D721Med (cell line): ENCODE measurements at regions not wholly inside any gene's neighbourhood (a gene's known extent, or its start where the extent isn't known, plus 50 kb on each side); places are given as distances from the start of the nearest gene placed in this dataset.
"Not testable (repeated sequence)": the region's sequence is repeated elsewhere in the genome, so short reads cannot be mapped to it uniquely, and the experiment has no call there.

Experiments used
- DNase-seq: peaks from one replicate; pipeline ENCODE4 v3.0.0; 2011; ENCODE audit warnings: low spot score; ENCODE audit not compliant: insufficient read length
- FAIRE-seq: peaks from 2 replicates; lab custom pipeline; 2011; peaks lifted over from hg19 to GRCh38; lab: Jason Lieb, UNC
- TF ChIP-seq, protein P1 (sequence below): IDR thresholded peaks from 2 replicates; pipeline ENCODE4 v1.5.1; 2012; ENCODE audit warnings: mild to moderate bottlenecking, control low read depth; ENCODE audit not compliant: insufficient read depth; ENCODE audit errors: missing control alignments

DNA sequence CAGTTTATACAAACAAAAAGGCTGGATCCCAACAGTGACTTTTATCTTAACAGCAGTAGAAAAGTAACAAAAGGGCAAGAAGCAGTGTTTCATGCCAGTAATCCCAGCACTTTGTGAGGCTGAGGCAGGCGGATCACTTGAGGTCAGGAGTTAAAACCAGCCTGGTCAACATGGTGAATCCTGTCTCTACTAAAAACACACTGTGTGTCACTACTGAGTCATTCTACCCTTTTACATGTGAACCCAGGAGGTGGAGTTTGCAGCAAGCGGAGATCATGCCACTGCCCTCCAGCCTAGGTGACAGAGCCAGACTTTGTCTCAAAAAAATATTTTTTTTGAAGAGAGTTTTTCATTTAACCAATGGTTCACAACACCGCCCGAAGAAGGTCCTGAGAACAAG lies 395.6 kb upstream of the USP9Y start:
- DNase-seq (no peak), FAIRE-seq (no peak)
- TF ChIP-seq, protein P1, sequence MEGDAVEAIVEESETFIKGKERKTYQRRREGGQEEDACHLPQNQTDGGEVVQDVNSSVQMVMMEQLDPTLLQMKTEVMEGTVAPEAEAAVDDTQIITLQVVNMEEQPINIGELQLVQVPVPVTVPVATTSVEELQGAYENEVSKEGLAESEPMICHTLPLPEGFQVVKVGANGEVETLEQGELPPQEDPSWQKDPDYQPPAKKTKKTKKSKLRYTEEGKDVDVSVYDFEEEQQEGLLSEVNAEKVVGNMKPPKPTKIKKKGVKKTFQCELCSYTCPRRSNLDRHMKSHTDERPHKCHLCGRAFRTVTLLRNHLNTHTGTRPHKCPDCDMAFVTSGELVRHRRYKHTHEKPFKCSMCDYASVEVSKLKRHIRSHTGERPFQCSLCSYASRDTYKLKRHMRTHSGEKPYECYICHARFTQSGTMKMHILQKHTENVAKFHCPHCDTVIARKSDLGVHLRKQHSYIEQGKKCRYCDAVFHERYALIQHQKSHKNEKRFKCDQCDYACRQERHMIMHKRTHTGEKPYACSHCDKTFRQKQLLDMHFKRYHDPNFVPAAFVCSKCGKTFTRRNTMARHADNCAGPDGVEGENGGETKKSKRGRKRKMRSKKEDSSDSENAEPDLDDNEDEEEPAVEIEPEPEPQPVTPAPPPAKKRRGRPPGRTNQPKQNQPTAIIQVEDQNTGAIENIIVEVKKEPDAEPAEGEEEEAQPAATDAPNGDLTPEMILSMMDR = no peak

DNA sequence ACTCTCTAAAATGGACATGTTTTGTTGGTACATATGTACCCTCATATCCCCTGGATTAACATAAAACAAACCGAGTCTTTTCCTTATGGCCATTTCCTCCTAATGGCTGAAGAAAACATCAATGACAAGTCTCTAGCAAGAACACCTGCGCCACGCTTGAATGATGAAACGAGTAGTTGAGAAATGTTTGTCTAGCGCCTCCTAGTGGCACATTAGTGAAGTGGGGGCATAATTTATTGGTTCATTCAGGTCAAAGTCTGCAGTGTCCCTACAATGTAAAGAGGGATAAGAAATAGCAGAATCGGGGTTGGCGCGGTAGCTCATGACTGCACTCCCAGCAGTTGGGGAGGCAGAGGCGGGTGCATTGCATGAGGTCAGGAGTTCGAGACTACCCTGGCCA lies 391.8 kb upstream of the USP9Y start:
- FAIRE-seq (no peak), DNase-seq (no peak)
- TF ChIP-seq, protein P1 = peak; percentile 18

DNA sequence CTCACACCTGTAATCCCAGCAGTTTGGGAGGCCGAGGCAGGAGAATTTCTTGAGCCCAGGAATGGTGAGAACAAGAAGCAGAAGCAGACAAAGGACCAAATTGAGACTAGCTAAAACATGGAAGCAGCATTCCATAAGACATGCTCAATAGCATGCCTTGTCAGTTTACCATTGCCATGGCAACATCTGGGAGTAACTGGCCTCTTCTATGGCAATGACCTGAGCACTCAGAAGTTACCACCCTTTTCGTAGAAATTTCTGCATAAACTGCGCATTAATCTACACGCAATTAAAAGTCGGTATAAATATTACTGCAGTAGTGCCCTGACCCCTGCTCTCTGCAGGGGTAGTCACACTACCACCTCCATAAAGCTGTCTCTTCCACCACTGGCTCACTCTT lies 390.2 kb upstream of the USP9Y start:
- TF ChIP-seq, protein P1 = no peak
- DNase-seq (no peak), FAIRE-seq (no peak)

DNA sequence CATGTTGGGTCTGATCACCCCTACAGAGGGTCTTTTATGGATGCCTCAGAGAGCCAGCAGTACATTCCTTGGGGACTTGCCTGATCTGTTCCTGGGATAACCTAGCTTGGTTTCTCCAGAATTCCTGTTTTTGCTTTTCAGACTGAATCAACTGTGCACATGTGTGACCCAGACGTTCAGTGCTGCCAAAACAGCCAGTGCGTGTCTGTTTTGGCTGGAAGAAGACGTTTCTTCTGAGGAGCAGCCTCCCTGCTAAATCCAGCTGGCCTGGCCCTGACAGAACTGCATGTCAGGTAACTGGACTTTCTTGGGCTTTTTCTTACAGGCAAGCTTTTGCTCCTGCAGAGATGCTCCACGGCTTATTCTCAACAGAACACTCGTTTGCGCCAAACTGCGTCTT lies 373.3 kb upstream of the USP9Y start:
- FAIRE-seq = no peak
- TF ChIP-seq, protein P1 = no peak
- no peak for DNase-seq

DNA sequence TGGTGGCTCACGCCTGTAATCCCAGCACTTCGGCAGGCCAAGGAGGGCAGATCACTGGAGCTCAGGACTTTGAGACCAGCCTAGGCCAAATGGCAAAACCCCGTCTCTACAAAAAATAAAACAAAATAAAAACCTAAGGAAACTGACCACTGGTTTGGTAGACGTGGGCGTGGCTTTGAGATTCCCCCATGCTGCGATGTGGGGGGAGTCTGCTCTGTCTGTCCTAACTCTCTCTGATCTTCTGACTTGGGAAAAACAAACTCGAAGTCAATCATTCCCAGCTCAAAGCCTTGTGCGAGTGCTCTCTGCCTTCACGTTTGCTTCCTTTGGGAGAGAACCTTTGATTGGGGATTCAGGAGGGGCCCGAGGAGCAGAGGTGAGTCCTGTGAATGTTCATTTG lies 369.1 kb upstream of the USP9Y start:
- DNase-seq, FAIRE-seq: not testable (repeated sequence)

GRCh38 chrY:12343211-12343610 lies 357.8 kb upstream of the USP9Y start:
- DNase-seq (no peak), FAIRE-seq (no peak)
- TF ChIP-seq, protein P1 = no peak

DNA sequence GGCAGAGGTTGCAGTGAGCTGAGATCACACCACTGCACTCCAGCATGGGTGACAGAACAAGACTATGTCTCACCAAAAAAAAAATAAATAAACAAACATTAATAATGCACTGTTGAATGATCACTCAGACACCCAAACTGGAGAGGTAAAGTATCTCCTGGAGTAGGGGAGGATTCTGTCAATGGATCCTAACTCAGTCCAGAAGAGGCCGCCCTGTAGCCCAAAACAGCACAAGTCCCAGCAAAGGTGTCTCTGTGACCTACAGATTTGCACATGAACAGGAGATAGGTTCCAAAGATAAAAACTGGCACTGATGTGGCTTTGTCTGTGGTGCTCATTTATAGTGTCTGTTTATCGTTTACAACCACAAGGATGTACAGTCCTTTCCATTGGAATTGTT lies 352.9 kb upstream of the USP9Y start:
- DNase-seq (no peak), FAIRE-seq (no peak)
- TF ChIP-seq, protein P1 = no peak

DNA sequence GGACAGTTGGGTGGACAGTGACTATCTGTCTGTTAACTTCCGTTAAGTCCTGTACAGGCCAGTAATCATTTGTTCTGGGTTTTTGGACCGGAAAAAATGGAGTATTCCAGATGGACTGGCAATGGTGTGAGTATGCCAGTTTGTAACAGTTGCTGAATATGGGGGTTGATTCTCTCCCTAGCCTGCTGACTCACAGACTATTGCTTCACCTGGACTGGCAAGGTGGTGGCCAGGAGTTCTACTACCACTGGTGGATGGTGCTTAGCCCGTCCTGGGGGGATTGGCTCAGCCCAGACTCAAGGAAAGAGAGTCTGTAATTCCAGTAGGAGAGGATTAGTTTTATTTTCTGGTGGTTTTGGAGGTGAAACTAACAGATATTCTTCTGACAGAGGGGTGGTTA lies 343.8 kb upstream of the USP9Y start:
- TF ChIP-seq, protein P1 = no peak
- no peak for DNase-seq
- no peak for FAIRE-seq
